ENCODE measurements at regions not wholly inside any gene's neighbourhood (a gene's known extent, or its start where the extent isn't known, plus 50 kb on each side); places are given as distances from the start of the nearest gene placed in this dataset.

- no peak for DNase-seq
These were observed 127.5 kb upstream of the CTAGE1 start for GRCh38 chr18:22545066-22545760.

GRCh38 chr18:22546905-22547570, 129.3 kb upstream of the CTAGE1 start:
- no peak for DNase-seq

- DNase-seq: no peak
These were observed 130.3 kb upstream of the CTAGE1 start for GRCh38 chr18:22547807-22548561.

- no peak for DNase-seq
These were observed 131.7 kb upstream of the CTAGE1 start for GRCh38 chr18:22549260-22549937.

- no peak for DNase-seq
These were observed 132.7 kb upstream of the CTAGE1 start for GRCh38 chr18:22550366-22550765.

GRCh38 chr18:22550861-22551260, 133.1 kb upstream of the CTAGE1 start:
- no peak for DNase-seq

GRCh38 chr18:22551536-22552151, 133.9 kb upstream of the CTAGE1 start:
- no peak for DNase-seq

GRCh38 chr18:22552254-22552653, 134.5 kb upstream of the CTAGE1 start:
- no peak for DNase-seq

GRCh38 chr18:22552899-22553460, 135.3 kb upstream of the CTAGE1 start:
- DNase-seq: no peak

- no peak for DNase-seq
These were observed 138.8 kb upstream of the CTAGE1 start for GRCh38 chr18:22556222-22557167.

- DNase-seq: no peak
These were observed 139.6 kb upstream of the CTAGE1 start for GRCh38 chr18:22557168-22557941.

GRCh38 chr18:22558945-22559385, 141.2 kb upstream of the CTAGE1 start:
- no peak for DNase-seq

- no peak for DNase-seq
These were observed 141.9 kb upstream of the CTAGE1 start for GRCh38 chr18:22559414-22560274.

- DNase-seq: no peak
These were observed 142.5 kb upstream of the CTAGE1 start for GRCh38 chr18:22560275-22560610.

GRCh38 chr18:22560797-22561196, 143.1 kb upstream of the CTAGE1 start:
- no peak for DNase-seq

- DNase-seq: no peak
These were observed 145.5 kb upstream of the CTAGE1 start for GRCh38 chr18:22563164-22563583.

GRCh38 chr18:22564036-22564435, 146.3 kb upstream of the CTAGE1 start:
- no peak for DNase-seq

- no peak for DNase-seq
These were observed 149.1 kb upstream of the CTAGE1 start for GRCh38 chr18:22566703-22567420.

GRCh38 chr18:22567794-22568193, 150.1 kb upstream of the CTAGE1 start:
- no peak for DNase-seq
